HG03159 (cell line): ENCODE measurements at regions not wholly inside any gene's neighbourhood (a gene's known extent, or its start where the extent isn't known, plus 50 kb on each side); places are given as distances from the start of the nearest gene placed in this dataset.
A peak's percentile ranks its signal among the peaks of the same experiment; 100 is the strongest.

Experiments used
- ATAC-seq: cut with Tn5 transposase; IDR thresholded peaks from one replicate; pipeline ENCODE4 v1.9.1; 2021; ENCODE audit warnings: mild to moderate bottlenecking, moderate library complexity; ENCODE audit not compliant: unreplicated experiment

GRCh38 chrX:39613997-39614679 is 483.6 kb downstream of the BCOR start:
- ATAC-seq: no peak

DNA sequence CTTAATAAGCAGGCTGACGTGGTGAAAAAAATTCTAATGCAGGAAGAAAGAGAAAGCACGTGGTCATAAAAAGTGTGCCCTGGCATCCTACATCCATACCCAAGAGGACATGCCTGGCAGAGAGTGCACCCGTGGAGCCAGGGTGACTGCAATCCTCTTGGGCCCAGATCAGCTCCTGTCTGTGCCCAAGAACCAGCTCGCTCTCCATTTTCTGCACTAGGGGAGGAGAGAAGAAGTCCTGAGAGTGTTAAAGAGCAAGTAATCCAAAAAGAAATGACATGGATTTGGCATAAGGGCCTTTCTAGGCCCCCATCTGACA is 483.1 kb downstream of the BCOR start:
- ATAC-seq: no peak

DNA sequence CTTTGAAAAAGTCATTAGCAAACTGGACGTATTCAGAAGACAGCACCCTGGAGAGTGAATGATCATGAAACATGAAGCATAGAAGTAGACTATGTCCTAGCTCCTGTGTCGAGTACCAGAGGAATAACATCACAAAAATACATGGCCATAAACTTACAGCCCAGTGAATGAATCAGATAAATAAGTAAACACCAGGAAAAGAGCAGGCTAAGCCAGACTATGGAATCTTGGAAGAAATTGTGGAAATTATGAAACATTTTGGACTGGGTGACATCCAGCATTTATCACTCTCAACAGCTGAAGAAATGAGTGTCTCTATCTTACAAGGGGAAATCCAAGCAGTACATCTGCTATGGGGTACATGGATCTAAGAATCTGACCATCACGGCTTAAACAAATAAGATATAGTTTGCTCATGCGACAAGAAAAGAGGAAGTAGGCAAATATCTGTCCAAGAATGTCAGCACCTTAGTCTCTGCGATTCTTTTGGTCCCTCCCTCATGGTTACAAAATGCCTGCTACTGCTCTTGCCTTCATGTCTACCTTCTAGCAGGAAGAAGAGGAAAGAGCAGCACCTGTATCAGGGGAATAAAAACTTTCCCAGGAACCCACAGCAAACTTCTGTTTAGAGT is 481.5 kb downstream of the BCOR start:
- peak; percentile 67 for ATAC-seq

DNA sequence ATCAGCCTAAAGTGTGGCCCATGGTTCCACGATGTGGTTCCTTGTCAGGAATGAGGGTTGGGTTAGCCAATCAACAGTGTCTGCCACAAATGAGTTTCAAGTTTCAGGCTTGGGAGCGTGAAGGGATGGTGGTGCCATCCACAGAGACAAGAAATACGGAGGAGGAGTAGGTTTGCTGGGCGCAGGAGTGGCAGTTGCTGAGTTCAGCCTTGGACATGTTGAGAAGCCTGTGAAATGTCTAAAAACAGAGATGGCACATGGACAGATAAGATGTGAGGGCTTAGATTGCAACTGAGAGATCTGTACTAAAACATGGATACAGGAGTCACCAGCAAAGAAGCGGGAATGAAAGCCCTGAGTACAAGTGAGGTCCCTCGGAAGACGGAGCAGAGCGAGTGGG is 481.0 kb downstream of the BCOR start:
- no peak for ATAC-seq

GRCh38 chrX:39618178-39618577 is 479.6 kb downstream of the BCOR start:
- ATAC-seq: no peak

DNA sequence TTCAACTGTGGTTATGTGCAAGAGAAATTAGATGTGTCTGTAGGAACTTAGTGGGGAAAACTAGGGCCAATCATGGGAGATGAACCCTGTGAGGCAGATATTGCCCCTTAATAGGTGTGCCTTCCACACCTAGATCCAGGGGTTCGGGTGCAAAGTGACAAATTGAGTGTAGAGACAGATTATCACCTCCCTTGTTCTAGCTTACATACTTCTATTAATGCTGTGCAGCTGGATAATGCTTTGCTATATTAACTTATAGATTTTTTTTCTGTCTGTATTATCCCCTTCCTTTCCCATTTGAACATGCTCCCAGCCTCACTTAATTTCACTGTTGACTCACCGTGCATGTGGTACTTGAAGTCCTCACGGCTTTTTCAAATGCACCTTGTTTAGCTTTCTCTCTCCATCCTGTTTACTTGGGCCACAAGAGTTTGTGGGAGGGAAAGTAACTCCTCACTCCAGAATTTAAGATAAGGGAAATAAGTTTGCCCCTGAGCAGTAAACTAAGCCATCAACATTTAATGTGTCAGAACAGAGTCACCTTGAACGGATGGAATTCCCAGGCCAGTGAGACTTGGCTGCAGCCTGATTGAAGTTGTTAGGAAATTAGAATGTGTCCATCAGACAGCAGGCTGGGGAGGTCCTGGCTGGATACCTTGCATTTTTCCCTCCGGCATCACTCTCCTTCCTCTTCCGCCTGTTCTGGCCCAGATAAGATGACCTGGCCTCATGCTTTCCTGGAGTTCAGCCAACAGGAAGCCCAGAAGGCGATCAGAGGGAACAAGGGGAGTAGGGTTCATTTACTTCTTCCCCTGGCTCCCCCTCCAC is 478.4 kb downstream of the BCOR start:
- no peak for ATAC-seq

- ATAC-seq: no peak
Observed at GRCh38 chrX:39624166-39624565, 473.6 kb downstream of the BCOR start.

GRCh38 chrX:39625810-39626209 is 471.9 kb downstream of the BCOR start:
- ATAC-seq: no peak

- no peak for ATAC-seq
Observed at GRCh38 chrX:39626749-39627148, 471.0 kb downstream of the BCOR start.

DNA sequence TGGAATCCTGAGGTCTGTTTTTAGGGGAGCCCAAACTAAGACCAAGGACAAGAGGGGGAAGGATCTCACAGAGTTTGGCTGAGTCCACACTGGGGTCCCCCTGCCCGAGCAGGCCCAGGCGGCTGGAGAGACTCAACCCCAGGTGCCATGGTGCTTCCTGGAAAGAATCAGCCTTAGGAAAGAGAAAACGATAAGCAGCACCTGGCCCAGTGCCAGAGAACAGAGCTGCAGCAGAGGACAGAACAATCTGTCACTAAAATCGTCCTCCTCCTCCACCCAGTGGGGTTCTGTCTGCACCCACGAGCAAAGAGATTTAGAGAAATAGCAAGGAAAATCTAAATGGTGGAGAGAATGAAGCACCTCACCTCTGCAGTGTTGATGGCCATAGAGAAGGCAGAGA is 470.5 kb downstream of the BCOR start:
- ATAC-seq: no peak

GRCh38 chrX:39629001-39629400 is 468.8 kb downstream of the BCOR start:
- ATAC-seq: no peak

- ATAC-seq: no peak
Observed at GRCh38 chrX:39630344-39630743, 467.4 kb downstream of the BCOR start.

GRCh38 chrX:39631276-39632229 is 466.2 kb downstream of the BCOR start:
- no peak for ATAC-seq

DNA sequence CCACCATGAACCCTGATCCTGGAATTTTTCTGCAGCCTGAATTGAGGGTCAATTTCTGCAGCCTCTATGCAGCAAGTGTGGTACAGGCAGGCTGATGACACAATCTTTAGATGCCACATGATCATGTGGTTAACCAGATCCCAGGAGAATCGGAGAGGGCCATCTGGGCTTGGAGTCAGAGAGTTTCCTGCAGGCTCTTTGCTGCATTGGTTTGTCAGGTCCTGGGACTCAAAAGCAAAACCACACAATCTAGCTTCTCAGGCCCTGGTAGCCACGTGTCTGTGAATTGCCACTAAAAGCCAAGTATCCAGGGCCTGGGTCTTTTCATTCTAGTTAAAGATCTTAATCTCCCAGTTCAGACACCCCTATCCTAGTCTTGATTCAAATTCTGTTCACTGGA is 464.5 kb downstream of the BCOR start:
- ATAC-seq: no peak

DNA sequence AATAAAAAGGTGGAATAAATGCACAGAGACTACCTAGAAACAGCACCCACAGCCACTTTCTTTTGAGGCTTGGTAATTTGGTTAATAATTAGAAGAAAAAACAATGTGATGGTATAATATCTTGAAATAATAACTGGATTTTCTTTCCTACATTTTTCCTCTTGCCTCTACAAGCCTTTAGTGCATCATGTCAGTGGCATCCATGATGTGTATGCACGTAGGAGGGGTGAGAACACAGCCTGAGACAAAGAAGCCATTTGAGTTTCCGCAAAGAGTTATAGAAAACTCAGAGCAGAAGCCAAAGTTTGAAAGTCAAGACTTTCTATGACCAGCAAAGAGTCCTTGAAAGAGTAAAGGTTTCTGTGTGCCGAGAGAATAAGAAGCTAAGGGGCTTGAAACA is 461.3 kb downstream of the BCOR start:
- no peak for ATAC-seq

- no peak for ATAC-seq
Observed at GRCh38 chrX:39638526-39638925, 459.2 kb downstream of the BCOR start.

GRCh38 chrX:39639871-39640270 is 457.9 kb downstream of the BCOR start:
- ATAC-seq: no peak

- no peak for ATAC-seq
Observed at GRCh38 chrX:39640866-39641265, 456.9 kb downstream of the BCOR start.

DNA sequence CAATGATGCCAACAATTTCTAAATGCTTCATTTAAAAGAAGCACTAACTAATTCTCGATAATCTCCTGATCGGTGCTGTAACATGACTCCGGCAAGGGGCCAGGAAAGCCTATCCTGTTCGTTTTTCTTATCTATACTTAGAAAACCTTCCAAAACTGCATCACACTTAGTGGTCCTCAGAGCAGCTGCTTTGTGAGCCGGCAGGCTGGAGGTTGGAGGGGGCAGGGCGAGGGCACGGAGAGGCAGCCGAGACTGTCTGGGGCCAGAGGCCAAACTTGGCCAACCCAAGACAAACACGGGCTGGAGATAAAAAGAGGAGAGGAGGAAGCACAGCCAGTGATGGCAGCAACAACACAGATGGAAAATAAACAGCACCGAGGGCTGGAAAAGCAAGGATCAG is 455.7 kb downstream of the BCOR start:
- no peak for ATAC-seq

GRCh38 chrX:39643550-39643949 is 454.2 kb downstream of the BCOR start:
- ATAC-seq: no peak
